ENCODE measurements at regions not wholly inside any gene's neighbourhood (a gene's known extent, or its start where the extent isn't known, plus 50 kb on each side); places are given as distances from the start of the nearest gene placed in this dataset.

- TF ChIP-seq CTCF (IDR thresholded peaks at IDR 0.05 in 2 of 3, conservative IDR thresholded peaks at IDR 0.05 in 1 of 3; ENCODE audit: borderline replicate concordance in 1 of 3, insufficient read depth in 1 of 3, low read depth in 2 of 3, low read length in 2 of 3): no peak
- TF ChIP-seq YY1 (IDR thresholded peaks at IDR 0.05; ENCODE audit: extremely low read depth, insufficient replicate concordance, low read depth, low read length): no peak
- no peak for TF ChIP-seq ZNF274 (IDR thresholded peaks at IDR 0.05; ENCODE audit: low read depth, low read length)
- TF ChIP-seq REST (IDR thresholded peaks at IDR 0.05; ENCODE audit: low read depth): no peak
- TF ChIP-seq POLR2AphosphoS5 (IDR thresholded peaks at IDR 0.05; ENCODE audit: low read depth, low read length): no peak
- TF ChIP-seq TCF7L2 (IDR thresholded peaks at IDR 0.05; ENCODE audit: borderline replicate concordance, extremely low read depth, insufficient read depth, insufficient read length): no peak
- TF ChIP-seq CEBPB (IDR thresholded peaks at IDR 0.05; ENCODE audit: low read depth): no peak
- no peak for TF ChIP-seq ZBTB33 (IDR thresholded peaks at IDR 0.05; ENCODE audit: extremely low read depth, insufficient replicate concordance, low read length)
- TF ChIP-seq SP1 (IDR thresholded peaks at IDR 0.05; ENCODE audit: low read depth): no peak
- TF ChIP-seq EZH2phosphoT487 (IDR thresholded peaks at IDR 0.05; ENCODE audit: borderline replicate concordance): no peak
- no peak for TF ChIP-seq MAX (IDR thresholded peaks at IDR 0.05)
- TF ChIP-seq POLR2A (IDR thresholded peaks at IDR 0.05; ENCODE audit: borderline replicate concordance, extremely low read depth, insufficient read depth, insufficient read length): no peak
- TF ChIP-seq CBX3 (IDR thresholded peaks at IDR 0.05; ENCODE audit: low read depth): no peak
- TF ChIP-seq EZH2 (IDR thresholded peaks at IDR 0.05): no peak
Measured at GRCh38 chr4:33323393-33323792, 2603.2 kb downstream of the PCDH7 start.

All from HCT116 (cell line).